ENCODE measurements at regions not wholly inside any gene's neighbourhood (a gene's known extent, or its start where the extent isn't known, plus 50 kb on each side); places are given as distances from the start of the nearest gene placed in this dataset.

- Mint-ChIP-seq H3K4me1 (ENCODE audit: low read depth in 2 of 2) (no peaks in the 10 kb centered on the region), H3K9me3 (no peaks in the 10 kb centered on the region), H3K27me3 (peaks cover 31 to 64% of the 10 kb centered on the region in 2 donors), H3K4me3 (no peak overlapping the region), H3K36me3 (ENCODE audit: insufficient read depth) (no peaks in the 10 kb centered on the region), H3K27ac (no peak overlapping the region)
- no peak for ATAC-seq (replicated peaks)
- no peak for DNase-seq
Measured at GRCh38 chr7:27462575-27463270, 200.0 kb downstream of the HIBADH start.

- H3K27ac Mint-ChIP-seq, result no peak overlapping the region
- DNase-seq (no peak), ATAC-seq (replicated peaks) (no peak)
- H3K36me3 Mint-ChIP-seq (ENCODE audit: insufficient read depth), result no peaks in the 10 kb centered on the region
- H3K4me3 Mint-ChIP-seq, result no peak overlapping the region
- no peaks in the 10 kb centered on the region for H3K4me1 Mint-ChIP-seq (ENCODE audit: low read depth in 2 of 2)
- H3K27me3 Mint-ChIP-seq, result peaks cover 45 to 63% of the 10 kb centered on the region in 2 donors
- H3K9me3 Mint-ChIP-seq, result no peaks in the 10 kb centered on the region
Measured at GRCh38 chr7:27464970-27465369, 197.7 kb downstream of the HIBADH start.

DNA sequence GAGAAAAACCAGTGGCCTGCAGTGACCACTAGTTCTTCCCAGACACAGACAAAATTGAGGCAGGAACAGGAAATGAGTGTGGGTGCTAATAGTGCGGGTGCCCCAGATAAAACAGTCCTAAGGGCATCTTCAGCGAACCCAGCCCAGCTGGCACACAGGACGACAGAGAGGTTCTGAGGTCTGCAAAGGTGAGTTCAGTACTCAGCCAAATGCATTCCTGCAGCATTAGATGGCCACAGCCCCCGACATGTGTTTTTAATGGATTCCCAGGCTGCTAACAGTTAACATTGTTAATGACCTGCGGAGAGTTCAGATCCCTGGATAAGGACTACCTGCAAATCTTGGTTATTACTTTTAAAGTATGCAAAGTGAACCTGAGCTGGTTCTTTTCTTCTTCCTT, 196.0 kb downstream of the HIBADH start:
- H3K27me3 Mint-ChIP-seq, result peaks cover 52 to 62% of the 10 kb centered on the region in 2 donors
- no peak overlapping the region for H3K27ac Mint-ChIP-seq
- DNase-seq (no peak), ATAC-seq (replicated peaks) (no peak)
- H3K4me1 Mint-ChIP-seq (ENCODE audit: low read depth in 2 of 2), result no peaks in the 10 kb centered on the region
- H3K4me3 Mint-ChIP-seq, result no peak overlapping the region
- no peaks in the 10 kb centered on the region for H3K9me3 Mint-ChIP-seq
- no peaks in the 10 kb centered on the region for H3K36me3 Mint-ChIP-seq (ENCODE audit: insufficient read depth)

GRCh38 chr7:27472043-27472442, 190.6 kb downstream of the HIBADH start:
- Mint-ChIP-seq H3K36me3 (ENCODE audit: insufficient read depth) (no peaks in the 10 kb centered on the region), H3K27me3 (peaks cover 47 to 49% of the 10 kb centered on the region in 2 donors), H3K27ac (no peak overlapping the region), H3K4me1 (ENCODE audit: low read depth in 2 of 2) (no peaks in the 10 kb centered on the region), H3K4me3 (no peak overlapping the region), H3K9me3 (no peaks in the 10 kb centered on the region)
- ATAC-seq (replicated peaks) (no peak), DNase-seq (no peak)
